GM12878 (cell line): ENCODE measurements at regions not wholly inside any gene's neighbourhood (a gene's known extent, or its start where the extent isn't known, plus 50 kb on each side); places are given as distances from the start of the nearest gene placed in this dataset.

Experiments
- CBX3 ChIP-seq: fragments of 200-600 bp; sonication (generic); IDR thresholded peaks from 2 replicates; pipeline ENCODE4 v1.6.1; 2016; ENCODE audit warnings: low read depth, borderline replicate concordance
- E2F4 ChIP-seq: IDR thresholded peaks from 2 replicates; pipeline ENCODE4 v1.6.1; 2012; ENCODE audit warnings: low read depth, low read length, improper control_type of control experiment
- PML ChIP-seq: IDR thresholded peaks from 2 replicates; pipeline ENCODE4 v1.6.1; 2012; ENCODE audit warnings: low read length, inconsistent platforms

- TF ChIP-seq PML (no peak), CBX3 (no peak), E2F4 (no peak)
Measured at GRCh38 chr12:66944365-66944764, 265.5 kb upstream of the GRIP1 start.
